Neuronal stem cell (in vitro differentiated cells): ENCODE measurements at regions not wholly inside any gene's neighbourhood (a gene's known extent, or its start where the extent isn't known, plus 50 kb on each side); places are given as distances from the start of the nearest gene placed in this dataset.

Experiments
- DNase-seq: peaks from one replicate; pipeline ENCODE4 v3.0.0-alpha.2; 2013; ENCODE audit warnings: low spot score
- H2AFZ ChIP-seq: one replicate; pipeline ENCODE4 v1.6.1; 2013; ENCODE audit warnings: mild to moderate bottlenecking, low read length, inconsistent platforms
- H2AK5ac ChIP-seq: 2 replicates; pipeline ENCODE4 v1.6.1; 2013; ENCODE audit warnings: low read depth, mild to moderate bottlenecking, inconsistent platforms, low read length, moderate library complexity, mixed read lengths
- H2BK120ac ChIP-seq: 2 replicates; pipeline ENCODE4 v1.6.1; 2013; ENCODE audit warnings: low read depth, mild to moderate bottlenecking, inconsistent platforms, low read length, moderate library complexity, mixed read lengths
- H2BK12ac ChIP-seq: one replicate; pipeline ENCODE4 v1.6.1; 2013; ENCODE audit warnings: low read length, inconsistent platforms
- H2BK15ac ChIP-seq: 2 replicates; pipeline ENCODE4 v1.6.1; 2013; ENCODE audit warnings: mild to moderate bottlenecking, low read length, inconsistent platforms, mixed read lengths
- H2BK5ac ChIP-seq: one replicate; pipeline ENCODE4 v1.6.1; 2013; ENCODE audit warnings: inconsistent platforms, mild to moderate bottlenecking, low read length, moderate library complexity
- H3K14ac ChIP-seq: one replicate; pipeline ENCODE4 v1.6.1; 2013; ENCODE audit warnings: low read length, inconsistent platforms
- H3K18ac ChIP-seq: 2 replicates; pipeline ENCODE4 v1.6.1; 2013; ENCODE audit warnings: low read length, inconsistent platforms
- H3K23ac ChIP-seq: 2 replicates; pipeline ENCODE4 v1.6.1; 2013; ENCODE audit warnings: low read depth, mild to moderate bottlenecking, mixed read lengths, low read length, inconsistent platforms; ENCODE audit not compliant: poor library complexity
- H3K27ac ChIP-seq: replicated peaks from 3 replicates; pipeline ENCODE4 v1.5.1; 2013; ENCODE audit warnings: low read length, inconsistent platforms
- H3K27me3 ChIP-seq, 3 experiments: 2 replicates each; pipeline ENCODE4 v1.6.1; 2013; ENCODE audit warnings: low read length in 3 of 3, mild to moderate bottlenecking in 2 of 3, inconsistent platforms in 1 of 3, low read depth in 1 of 3, mixed read lengths in 1 of 3, moderate library complexity in 1 of 3; ENCODE audit not compliant: control insufficient read depth in 3 of 3, insufficient read depth in 3 of 3
- H3K36me3 ChIP-seq, 2 donors: replicated peaks in 1 of 2; 2 replicates each; pipeline ENCODE4 v1.6.1; 2013; ENCODE audit warnings: low read length in 2 of 2; ENCODE audit not compliant: control insufficient read depth in 2 of 2, insufficient read depth in 2 of 2
- H3K4ac ChIP-seq: 2 replicates; pipeline ENCODE4 v1.6.1; 2013; ENCODE audit warnings: inconsistent platforms, mild to moderate bottlenecking, low read length, moderate library complexity
- H3K4me1 ChIP-seq, 2 donors: 1 replicate in 1 of 2; 2 replicates in 1 of 2; pipeline ENCODE4 v1.6.1; 2013; ENCODE audit warnings: low read length in 2 of 2, low read depth in 1 of 2; ENCODE audit not compliant: control insufficient read depth in 2 of 2, insufficient read depth in 1 of 2
- H3K4me2 ChIP-seq: one replicate; pipeline ENCODE4 v1.6.1; 2013; ENCODE audit warnings: mild to moderate bottlenecking, low read length, inconsistent platforms; ENCODE audit not compliant: insufficient read depth, poor library complexity, severe bottlenecking
- H3K4me3 ChIP-seq, 2 donors: 2 replicates each; pipeline ENCODE4 v1.5.1; 2013; ENCODE audit warnings: low read length in 2 of 2, mild to moderate bottlenecking in 2 of 2, inconsistent platforms in 1 of 2, moderate library complexity in 1 of 2
- H3K79me1 ChIP-seq: one replicate; pipeline ENCODE4 v1.6.1; 2013; ENCODE audit warnings: low read depth, mild to moderate bottlenecking, inconsistent platforms, low read length, moderate library complexity
- H3K9ac ChIP-seq: one replicate; pipeline ENCODE4 v1.6.1; 2013; ENCODE audit warnings: mild to moderate bottlenecking, low read depth, low read length, inconsistent platforms; ENCODE audit not compliant: poor library complexity
- H3K9me3 ChIP-seq, 2 donors: replicated peaks in 1 of 2; 2 replicates each; pipeline versions ENCODE3 to v1.6.1; 2013; ENCODE audit warnings: low read length in 2 of 2, mild to moderate bottlenecking in 2 of 2, inconsistent platforms in 1 of 2, low read depth in 1 of 2, mixed read lengths in 1 of 2, moderate library complexity in 1 of 2; ENCODE audit not compliant: control insufficient read depth in 2 of 2, insufficient read depth in 1 of 2
- H4K8ac ChIP-seq: one replicate; pipeline ENCODE4 v1.6.1; 2013; ENCODE audit warnings: low read depth, mild to moderate bottlenecking, inconsistent platforms, low read length, moderate library complexity
- H4K91ac ChIP-seq: one replicate; pipeline ENCODE4 v1.6.1; 2013; ENCODE audit warnings: low read length, low read depth, mild to moderate bottlenecking, inconsistent platforms; ENCODE audit not compliant: poor library complexity
- WGBS, 2 donors: extraction: QIAGEN DNeasy Blood & Tissue Kit; methylation state at CpG; one replicate each; pipeline ENCODE4 v1.1.7; 2013; ENCODE audit warnings: missing lambda C conversion rate in 2 of 2, mixed read lengths in 1 of 2; ENCODE audit not compliant: insufficient read length in 2 of 2, insufficient replicate concordance in 1 of 2; ENCODE audit errors: extremely low coverage in 2 of 2; 5-methylcytosine and 5-hydroxymethylcytosine counted together

GRCh38 chr3:188037195-188037718 lies 116.7 kb upstream of the LPP start:
- Histone ChIP-seq H4K8ac (no peak overlapping the region), H3K23ac (no peak overlapping the region), H3K27ac (no peak overlapping the region), H3K18ac (no peak overlapping the region), H4K91ac (no peak overlapping the region), H3K27me3 (no peaks in the 10 kb centered on the region), H3K9ac (no peak overlapping the region), H2BK12ac (no peak overlapping the region), H3K9me3 (no peaks in the 10 kb centered on the region), H3K79me1 (no peaks in the 10 kb centered on the region), H2BK120ac (no peak overlapping the region), H2BK5ac (no peak overlapping the region), H3K36me3 (no peaks in the 10 kb centered on the region), H3K4ac (no peak overlapping the region), H3K4me2 (no peak overlapping the region), H2BK15ac (no peak overlapping the region), H2AFZ (no peak overlapping the region), H3K4me3 (no peak overlapping the region), H2AK5ac (no peak overlapping the region), H3K14ac (no peak overlapping the region), H3K4me1 (no peaks in the 10 kb centered on the region)
- no CpG with 5 or more reads among the region's 5 CpGs for WGBS, 2 donors
- no peak for DNase-seq

- no peak for DNase-seq
- Histone ChIP-seq H3K9me3 (no peaks in the 10 kb centered on the region), H2BK5ac (no peak overlapping the region), H3K27me3 (no peaks in the 10 kb centered on the region), H3K23ac (no peak overlapping the region), H3K4me3 (no peak overlapping the region), H2BK15ac (peak overlapping the region; percentile 46), H3K9ac (no peak overlapping the region), H2AK5ac (no peak overlapping the region), H3K4ac (no peak overlapping the region), H3K79me1 (no peaks in the 10 kb centered on the region), H2BK12ac (no peak overlapping the region), H3K36me3 (no peaks in the 10 kb centered on the region), H3K14ac (no peak overlapping the region), H2AFZ (no peak overlapping the region), H3K18ac (peak overlapping the region; percentile 15), H3K4me2 (no peak overlapping the region), H3K4me1 (no peaks in the 10 kb centered on the region), H4K91ac (no peak overlapping the region), H4K8ac (no peak overlapping the region), H2BK120ac (no peak overlapping the region), H3K27ac (no peak overlapping the region)
- WGBS, 2 donors: no CpG with 5 or more reads among the region's 6 CpGs
Observed at GRCh38 chr3:188037965-188038581, 115.9 kb upstream of the LPP start.

GRCh38 chr3:188041193-188041592 lies 112.8 kb upstream of the LPP start:
- Histone ChIP-seq H3K4ac (no peak overlapping the region), H4K8ac (no peak overlapping the region), H4K91ac (no peak overlapping the region), H3K79me1 (no peaks in the 10 kb centered on the region), H3K9me3 (no peaks in the 10 kb centered on the region), H3K9ac (no peak overlapping the region), H3K4me1 (no peaks in the 10 kb centered on the region), H2BK120ac (no peak overlapping the region), H3K23ac (no peak overlapping the region), H3K4me3 (no peak overlapping the region), H2AFZ (no peak overlapping the region), H3K14ac (no peak overlapping the region), H3K4me2 (no peak overlapping the region), H3K36me3 (no peaks in the 10 kb centered on the region), H3K27me3 (peaks cover 0 to 3% (median 0%) of the 10 kb centered on the region in 3 experiments), H2BK15ac (no peak overlapping the region), H2AK5ac (peak overlapping the region; percentile 67), H2BK5ac (no peak overlapping the region), H2BK12ac (no peak overlapping the region), H3K18ac (no peak overlapping the region), H3K27ac (no peak overlapping the region)
- no CpG with 5 or more reads among the region's 1 CpG for WGBS, 2 donors
- no peak for DNase-seq

- DNase-seq: no peak
- Histone ChIP-seq H2BK12ac (no peak overlapping the region), H2AFZ (no peak overlapping the region), H3K23ac (no peak overlapping the region), H3K14ac (no peak overlapping the region), H3K27ac (no peak overlapping the region), H4K91ac (no peak overlapping the region), H3K18ac (no peak overlapping the region), H4K8ac (no peak overlapping the region), H3K4me2 (no peak overlapping the region), H3K9ac (no peak overlapping the region), H3K4ac (no peak overlapping the region), H3K27me3 (peaks cover 0 to 3% (median 0%) of the 10 kb centered on the region in 3 experiments), H3K9me3 (no peaks in the 10 kb centered on the region), H2BK120ac (no peak overlapping the region), H3K4me3 (no peak overlapping the region), H2BK5ac (no peak overlapping the region), H2AK5ac (no peak overlapping the region), H3K36me3 (no peaks in the 10 kb centered on the region), H2BK15ac (no peak overlapping the region), H3K4me1 (no peaks in the 10 kb centered on the region), H3K79me1 (no peaks in the 10 kb centered on the region)
- WGBS, 2 donors: no CpG with 5 or more reads among the region's 5 CpGs
Observed at GRCh38 chr3:188041895-188042294, 112.1 kb upstream of the LPP start.
